DND-41 (cell line): ENCODE measurements at regions not wholly inside any gene's neighbourhood (a gene's known extent, or its start where the extent isn't known, plus 50 kb on each side); places are given as distances from the start of the nearest gene placed in this dataset.

Source experiments
- ATAC-seq: fragments of 200-7000 bp; cut with Tn5 transposase; 3 replicates; pipeline ENCODE4 v1.9.1; 2021; ENCODE audit warnings: low read depth; ENCODE audit not compliant: insufficient read depth
- DNase-seq: peaks from one replicate; pipeline ENCODE4 v3.0.0-alpha.2; 2020
- H2AFZ ChIP-seq: 2 replicates; pipeline ENCODE4 v1.6.0; 2012; ENCODE audit warnings: low read depth, low read length
- H3K27ac ChIP-seq: 2 replicates; pipeline ENCODE4 v1.5.1; 2012; ENCODE audit warnings: low read length, inconsistent platforms
- H3K27me3 ChIP-seq: fragments of 200-600 bp; sonication (generic); 2 replicates; pipeline ENCODE4 v1.6.0; 2012; ENCODE audit warnings: low read length, mild to moderate bottlenecking, inconsistent platforms; ENCODE audit not compliant: insufficient read depth, poor library complexity
- H3K36me3 ChIP-seq: 2 replicates; pipeline ENCODE4 v1.5.1; 2012; ENCODE audit warnings: low read length, inconsistent platforms; ENCODE audit not compliant: insufficient read depth
- H3K4me1 ChIP-seq: 2 replicates; pipeline ENCODE4 v1.5.1; 2012; ENCODE audit warnings: mild to moderate bottlenecking, low read length; ENCODE audit not compliant: insufficient read depth
- H3K4me2 ChIP-seq: 2 replicates; pipeline ENCODE4 v1.6.0; 2012; ENCODE audit warnings: mild to moderate bottlenecking, moderate library complexity, low read length, inconsistent platforms; ENCODE audit not compliant: insufficient read depth
- H3K4me3 ChIP-seq, 2 experiments: fragments of 200-600 bp in 1 of 2; shearing (Covaris generic) in 1 of 2; 2 replicates each; pipeline ENCODE4 v1.5.1; 2012 to 2016; ENCODE audit warnings: inconsistent platforms in 2 of 2, low read length in 2 of 2, mild to moderate bottlenecking in 2 of 2, low read depth in 1 of 2, moderate library complexity in 1 of 2
- H3K79me2 ChIP-seq: 2 replicates; pipeline ENCODE4 v1.6.0; 2012; ENCODE audit warnings: low read length, inconsistent platforms; ENCODE audit not compliant: insufficient read depth
- H3K9ac ChIP-seq: 2 replicates; pipeline ENCODE4 v1.6.0; 2012; ENCODE audit warnings: low read depth, mild to moderate bottlenecking, inconsistent platforms, low read length, moderate library complexity
- H3K9me3 ChIP-seq: 2 replicates; pipeline ENCODE4 v1.5.1; 2012; ENCODE audit warnings: low read length, moderate library complexity, mild to moderate bottlenecking, inconsistent platforms; ENCODE audit not compliant: insufficient read depth, severe bottlenecking
- H4K20me1 ChIP-seq: 2 replicates; pipeline ENCODE4 v1.6.0; 2012; ENCODE audit warnings: low read length; ENCODE audit not compliant: insufficient read depth
- CTCF ChIP-seq: IDR thresholded peaks from 2 replicates; pipeline ENCODE4 v1.5.1; 2012; ENCODE audit warnings: borderline replicate concordance, low read length, moderate library complexity, mild to moderate bottlenecking; ENCODE audit not compliant: poor library complexity, severe bottlenecking; ENCODE audit errors: extremely low read depth
- EZH2 ChIP-seq: IDR thresholded peaks from 3 replicates; pipeline ENCODE4 v1.6.1; 2012; ENCODE audit warnings: borderline replicate concordance, low read depth, mild to moderate bottlenecking, moderate library complexity, low read length, inconsistent platforms; ENCODE audit not compliant: severe bottlenecking

DNA sequence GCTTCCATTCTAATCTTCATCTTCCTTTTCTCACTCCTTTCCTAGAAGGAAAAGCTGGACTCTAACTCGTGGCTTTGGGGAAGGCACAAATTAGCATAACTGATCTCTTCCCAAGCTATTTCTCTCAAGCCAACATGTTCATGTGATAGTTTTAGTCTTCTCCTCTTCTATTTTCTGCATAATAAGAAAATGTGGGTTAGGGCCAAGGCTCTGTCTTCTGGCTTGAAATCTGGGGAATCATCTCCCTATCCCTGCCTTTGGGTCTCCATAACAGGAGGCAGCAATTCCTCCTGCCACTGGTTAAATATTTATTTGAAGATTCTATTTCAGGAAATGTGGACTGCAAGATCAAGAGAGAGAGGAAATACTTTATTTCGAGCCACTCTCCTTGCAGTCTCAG, 1669.6 kb downstream of the MAT2B start:
- Histone ChIP-seq H3K27me3 (no peaks in the 10 kb centered on the region), H3K36me3 (no peaks in the 10 kb centered on the region), H3K79me2 (no peaks in the 10 kb centered on the region), H3K9ac (no peak overlapping the region), H3K27ac (no peak overlapping the region), H2AFZ (no peak overlapping the region), H3K4me1 (no peaks in the 10 kb centered on the region), H4K20me1 (no peaks in the 10 kb centered on the region), H3K4me2 (no peak overlapping the region), H3K9me3 (no peaks in the 10 kb centered on the region), H3K4me3 (no peak overlapping the region)
- ATAC-seq, result no peak
- DNase-seq, result no peak
- no peak for TF ChIP-seq EZH2
- no peak for TF ChIP-seq CTCF

DNA sequence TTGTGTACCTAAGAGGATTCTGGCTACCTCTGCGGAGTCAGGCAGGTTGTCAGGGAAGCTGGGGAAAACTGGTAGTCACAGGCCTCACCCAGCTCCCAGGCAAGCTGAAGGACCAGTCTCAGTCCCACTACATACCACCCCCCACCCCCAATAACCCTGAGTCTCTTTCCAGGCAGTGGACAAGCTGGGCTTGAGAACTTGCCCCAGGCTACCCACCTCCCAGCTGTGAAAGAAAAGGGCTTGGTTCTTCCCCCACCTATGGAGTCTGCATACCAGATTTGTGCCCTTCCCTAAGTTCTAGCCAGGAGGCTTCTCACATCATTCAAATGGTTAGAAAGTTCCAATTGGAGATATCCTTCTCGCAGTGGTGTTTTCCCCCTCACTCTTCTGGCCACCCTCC, 1678.8 kb downstream of the MAT2B start:
- no peak overlapping the region for H3K9ac ChIP-seq
- no peaks in the 10 kb centered on the region for H4K20me1 ChIP-seq
- H3K27me3 ChIP-seq, result no peaks in the 10 kb centered on the region
- H3K27ac ChIP-seq, result no peak overlapping the region
- H3K4me2 ChIP-seq, result no peak overlapping the region
- ATAC-seq (no peak), DNase-seq (no peak)
- H3K4me1 ChIP-seq, result no peaks in the 10 kb centered on the region; the same call in 1 of the 2 replicates
- H3K9me3 ChIP-seq, result no peaks in the 10 kb centered on the region
- no peak for TF ChIP-seq CTCF
- no peak for TF ChIP-seq EZH2
- H3K4me3 ChIP-seq, result no peak overlapping the region
- H3K36me3 ChIP-seq, result no peaks in the 10 kb centered on the region
- no peaks in the 10 kb centered on the region for H3K79me2 ChIP-seq
- no peak overlapping the region for H2AFZ ChIP-seq

DNA sequence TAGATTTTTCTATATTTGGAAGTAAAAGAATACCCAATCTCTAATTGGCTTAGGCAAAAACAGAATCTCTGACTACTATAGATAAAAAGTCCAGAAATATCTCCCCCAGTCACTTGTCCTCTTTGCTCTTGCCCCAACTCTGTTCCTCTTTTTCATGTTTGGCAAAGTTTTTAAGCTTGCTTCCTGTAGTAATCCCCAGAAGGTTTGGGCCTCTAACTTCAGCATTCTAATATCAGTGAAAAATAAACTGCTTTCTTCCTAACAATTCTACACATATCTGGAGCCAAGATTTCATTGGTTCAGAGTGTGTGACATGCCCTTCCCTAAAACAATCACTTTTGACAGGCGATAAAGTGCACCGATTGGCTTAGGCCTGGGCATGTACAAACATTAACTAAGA, 1680.3 kb downstream of the MAT2B start:
- H3K27ac ChIP-seq, result no peak overlapping the region
- ATAC-seq, result no peak

More for the DNA sequence above, 1680.3 kb downstream of the MAT2B start:
- Histone ChIP-seq H3K4me3 (no peak overlapping the region), H3K27me3 (no peaks in the 10 kb centered on the region), H4K20me1 (no peaks in the 10 kb centered on the region), H2AFZ (no peak overlapping the region), H3K4me1 (peaks cover 4% of the 10 kb centered on the region; the same call in 1 of the 2 replicates), H3K9ac (no peak overlapping the region), H3K9me3 (no peaks in the 10 kb centered on the region), H3K4me2 (no peak overlapping the region), H3K79me2 (no peaks in the 10 kb centered on the region), H3K36me3 (no peaks in the 10 kb centered on the region)
- no peak for TF ChIP-seq EZH2
- TF ChIP-seq CTCF, result no peak
- no peak for DNase-seq
